IMR-90 (cell line): ENCODE measurements at regions not wholly inside any gene's neighbourhood (a gene's known extent, or its start where the extent isn't known, plus 50 kb on each side); places are given as distances from the start of the nearest gene placed in this dataset.

ENCODE experiments used
- ATAC-seq: fragments of 200-7000 bp; cut with Tn5 transposase; 2 replicates; pipeline ENCODE4 v1.9.1; 2020; ENCODE audit warnings: low read depth, mild to moderate bottlenecking, moderate library complexity
- BruUV-seq: library from RNA; stranded (reverse); fragments of 400-500 nt; replicated peaks from 2 replicates; lab custom pipeline; 2021; lab: Mats Ljungman, UMichigan
- CTCF ChIA-PET: fragments of 300-600 bp; formaldehyde crosslinking; extraction: SDS; loops from one replicate; lab custom pipeline; 2021; ENCODE audit warnings: antibody characterized with exemption; lab: Yijun Ruan, JAX
- POLR2A ChIA-PET: fragments of 300-600 bp; sonication (Branson Sonifier 250); formaldehyde crosslinking; loops from one replicate; lab custom pipeline; 2022; ENCODE audit warnings: antibody characterized with exemption; ENCODE audit not compliant: unreplicated experiment; lab: Charles Lee
- DNase-seq: peaks from one replicate; pipeline ENCODE4 v3.0.0; 2013
- H2AFZ ChIP-seq: replicated peaks from 2 replicates; pipeline ENCODE3; 2013; ENCODE audit warnings: low read length, mild to moderate bottlenecking; ENCODE audit not compliant: poor library complexity
- H2AK5ac ChIP-seq: 2 replicates; pipeline ENCODE4 v1.6.1; 2013; ENCODE audit warnings: low read depth, low read length, inconsistent platforms
- H2AK9ac ChIP-seq: replicated peaks from 2 replicates; pipeline ENCODE3; 2013; ENCODE audit warnings: mild to moderate bottlenecking, low read depth, low read length, moderate library complexity; ENCODE audit not compliant: poor library complexity
- H2BK120ac ChIP-seq: 2 replicates; pipeline ENCODE4 v1.6.1; 2013; ENCODE audit warnings: low read depth, low read length, inconsistent platforms
- H2BK15ac ChIP-seq: 3 replicates; pipeline ENCODE4 v1.6.1; 2013; ENCODE audit warnings: low read depth, low read length, inconsistent platforms
- H2BK20ac ChIP-seq: 2 replicates; pipeline ENCODE4 v1.6.1; 2013; ENCODE audit warnings: low read depth, mild to moderate bottlenecking, inconsistent platforms, low read length, moderate library complexity
- H2BK5ac ChIP-seq: 2 replicates; pipeline ENCODE4 v1.6.1; 2013; ENCODE audit warnings: mild to moderate bottlenecking, low read depth, low read length, inconsistent platforms; ENCODE audit not compliant: poor library complexity, severe bottlenecking
- H3K14ac ChIP-seq: replicated peaks from 2 replicates; pipeline ENCODE4 v1.6.1; 2013; ENCODE audit warnings: low read depth, low read length, inconsistent platforms
- H3K18ac ChIP-seq: 2 replicates; pipeline ENCODE4 v1.6.1; 2013; ENCODE audit warnings: low read depth, low read length, control low read depth
- H3K23ac ChIP-seq: 2 replicates; pipeline ENCODE4 v1.6.1; 2013; ENCODE audit warnings: low read depth, low read length, inconsistent platforms
- H3K27ac ChIP-seq: 2 replicates; pipeline ENCODE4 v1.5.1; 2013; ENCODE audit warnings: mild to moderate bottlenecking, control low read depth, low read length; ENCODE audit not compliant: insufficient read depth
- H3K27me3 ChIP-seq: 2 replicates; pipeline ENCODE4 v1.6.1; 2013; ENCODE audit warnings: low read length; ENCODE audit not compliant: control insufficient read depth, insufficient read depth
- H3K36me3 ChIP-seq: 2 replicates; pipeline ENCODE4 v1.6.1; 2013; ENCODE audit warnings: low read length, mixed read lengths; ENCODE audit not compliant: control insufficient read depth, insufficient read depth
- H3K4ac ChIP-seq: 2 replicates; pipeline ENCODE4 v1.6.1; 2013; ENCODE audit warnings: low read depth, low read length, inconsistent platforms
- H3K4me1 ChIP-seq: 2 replicates; pipeline ENCODE4 v1.6.1; 2013; ENCODE audit warnings: low read length, mixed read lengths; ENCODE audit not compliant: control insufficient read depth, insufficient read depth
- H3K4me2 ChIP-seq: 2 replicates; pipeline ENCODE4 v1.6.1; 2013; ENCODE audit warnings: low read depth, mild to moderate bottlenecking, control low read depth, low read length, moderate library complexity
- H3K4me3 ChIP-seq: 2 replicates; pipeline ENCODE4 v1.5.1; 2013; ENCODE audit warnings: low read depth, mild to moderate bottlenecking, control low read depth, low read length, moderate library complexity; ENCODE audit not compliant: insufficient read depth
- H3K56ac ChIP-seq: 2 replicates; pipeline ENCODE4 v1.6.1; 2013; ENCODE audit warnings: low read length, inconsistent platforms; ENCODE audit not compliant: insufficient read depth; ENCODE audit errors: extremely low read depth
- H3K79me1 ChIP-seq, 2 experiments: 2 replicates each; pipeline ENCODE4 v1.6.1; 2013; ENCODE audit warnings: low read length in 2 of 2, inconsistent platforms in 1 of 2, low read depth in 1 of 2
- H3K9ac ChIP-seq: 2 replicates; pipeline ENCODE4 v1.6.1; 2013; ENCODE audit warnings: low read depth, low read length, control low read depth
- H3K9me1 ChIP-seq: 2 replicates; pipeline ENCODE4 v1.6.1; 2013; ENCODE audit warnings: low read length, inconsistent platforms; ENCODE audit not compliant: insufficient read depth
- H3K9me3 ChIP-seq: 2 replicates; pipeline ENCODE4 v1.6.1; 2013; ENCODE audit warnings: low read length; ENCODE audit not compliant: control insufficient read depth, insufficient read depth
- H4K20me1 ChIP-seq: 2 replicates; pipeline ENCODE4 v1.6.1; 2013; ENCODE audit warnings: low read length, inconsistent platforms; ENCODE audit not compliant: insufficient read depth
- H4K5ac ChIP-seq: 2 replicates; pipeline ENCODE4 v1.6.1; 2013; ENCODE audit warnings: mild to moderate bottlenecking, low read depth, low read length, control low read depth
- H4K8ac ChIP-seq, 2 experiments: 2 replicates each; pipeline ENCODE4 v1.6.1; 2013; ENCODE audit warnings: low read depth in 2 of 2, low read length in 2 of 2, control low read depth in 1 of 2, inconsistent platforms in 1 of 2
- H4K91ac ChIP-seq: 2 replicates; pipeline ENCODE4 v1.6.1; 2013; ENCODE audit warnings: low read depth, low read length, inconsistent platforms; ENCODE audit not compliant: insufficient read depth
- RFX5 ChIP-seq: IDR thresholded peaks from 2 replicates; pipeline ENCODE4 v1.8.0; 2012; ENCODE audit warnings: low read depth, mild to moderate bottlenecking, low read length, moderate library complexity
- WGBS, 2 experiments: methylation state at CpG; one replicate each; pipeline versions ENCODE4 v1.1.5 to v1.1.7; 2013; ENCODE audit warnings: missing lambda C conversion rate in 2 of 2; ENCODE audit not compliant: insufficient read length in 1 of 2; ENCODE audit errors: extremely low coverage in 2 of 2; 5-methylcytosine and 5-hydroxymethylcytosine counted together
- dilution Hi-C: fragments of 300-500 bp; cut with HindIII; formaldehyde crosslinking; loops from one replicate; pipeline ENCODE4 v1.14.3; 2018; ENCODE audit warnings: low sequenced_read_pairs; ENCODE audit not compliant: unreplicated experiment
- in situ Hi-C: fragments of 300-500 bp; cut with MboI; formaldehyde crosslinking; loops from 3 replicates; pipeline ENCODE4 v1.14.3; 2019; ENCODE audit warnings: low sequenced_read_pairs, inconsistent platforms, mixed read lengths
- intact Hi-C: fragments of 100-400 bp; cut with micrococcal nuclease; formaldehyde crosslinking; loops from 2 replicates; pipeline ENCODE4 v1.10.0; 2022
- TF ChIP-seq, protein P1 (sequence below): conservative IDR thresholded peaks from 2 replicates; pipeline ENCODE4 v1.5.1; 2012; ENCODE audit warnings: mild to moderate bottlenecking, low read depth, low read length, improper control_type of control experiment

DNA sequence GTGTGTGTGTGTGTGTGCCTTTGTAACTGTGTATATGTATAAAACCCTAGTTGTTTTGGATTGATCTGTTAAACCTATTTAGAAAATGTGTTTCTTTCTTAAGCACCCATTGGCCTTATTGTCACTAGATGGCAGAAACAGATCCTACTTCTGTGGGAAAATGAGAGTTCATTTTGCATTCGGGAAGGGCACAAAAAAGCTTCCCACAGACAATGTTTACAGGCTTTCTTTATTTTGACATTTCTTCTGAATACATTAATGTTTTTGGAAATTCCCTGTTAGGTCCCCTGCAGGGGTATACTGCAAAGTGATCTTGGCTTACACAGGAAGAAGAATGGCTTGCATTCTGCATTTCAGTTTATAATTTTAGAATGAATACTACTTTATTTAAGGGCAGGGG, 481.8 kb upstream of the ARRDC3 start:
- Histone ChIP-seq H4K91ac (no peak overlapping the region), H4K8ac (no peak overlapping the region), H2BK20ac (no peak overlapping the region), H2BK5ac (no peak overlapping the region), H4K5ac (no peak overlapping the region), H3K14ac (no peak overlapping the region), H2AK9ac (no peak overlapping the region), H3K36me3 (no peaks in the 10 kb centered on the region), H3K4me2 (no peak overlapping the region), H3K4ac (no peak overlapping the region), H3K9me3 (no peaks in the 10 kb centered on the region), H3K18ac (no peak overlapping the region), H3K27me3 (no peaks in the 10 kb centered on the region), H3K79me1 (no peaks in the 10 kb centered on the region), H3K23ac (no peak overlapping the region), H4K20me1 (no peaks in the 10 kb centered on the region), H3K4me3 (no peak overlapping the region), H3K4me1 (no peaks in the 10 kb centered on the region), H2AFZ (no peak overlapping the region), H3K27ac (no peak overlapping the region), H3K56ac (no peak overlapping the region), H3K9me1 (no peaks in the 10 kb centered on the region), H2AK5ac (no peak overlapping the region), H2BK120ac (no peak overlapping the region), H3K9ac (no peak overlapping the region), H2BK15ac (no peak overlapping the region)
- TF ChIP-seq RFX5, result no peak
- TF ChIP-seq, protein P1, sequence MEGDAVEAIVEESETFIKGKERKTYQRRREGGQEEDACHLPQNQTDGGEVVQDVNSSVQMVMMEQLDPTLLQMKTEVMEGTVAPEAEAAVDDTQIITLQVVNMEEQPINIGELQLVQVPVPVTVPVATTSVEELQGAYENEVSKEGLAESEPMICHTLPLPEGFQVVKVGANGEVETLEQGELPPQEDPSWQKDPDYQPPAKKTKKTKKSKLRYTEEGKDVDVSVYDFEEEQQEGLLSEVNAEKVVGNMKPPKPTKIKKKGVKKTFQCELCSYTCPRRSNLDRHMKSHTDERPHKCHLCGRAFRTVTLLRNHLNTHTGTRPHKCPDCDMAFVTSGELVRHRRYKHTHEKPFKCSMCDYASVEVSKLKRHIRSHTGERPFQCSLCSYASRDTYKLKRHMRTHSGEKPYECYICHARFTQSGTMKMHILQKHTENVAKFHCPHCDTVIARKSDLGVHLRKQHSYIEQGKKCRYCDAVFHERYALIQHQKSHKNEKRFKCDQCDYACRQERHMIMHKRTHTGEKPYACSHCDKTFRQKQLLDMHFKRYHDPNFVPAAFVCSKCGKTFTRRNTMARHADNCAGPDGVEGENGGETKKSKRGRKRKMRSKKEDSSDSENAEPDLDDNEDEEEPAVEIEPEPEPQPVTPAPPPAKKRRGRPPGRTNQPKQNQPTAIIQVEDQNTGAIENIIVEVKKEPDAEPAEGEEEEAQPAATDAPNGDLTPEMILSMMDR, result no peak
- intact Hi-C loops, result no loop called here
- BruUV-seq, result no TSS peak
- in situ Hi-C loops, result no loop called here
- ATAC-seq, result no peak
- dilution Hi-C loops, result no loop called here
- WGBS, 2 experiments, result no CpG with 5 or more reads among the region's 1 CpG
- POLR2A ChIA-PET, result no interaction called here
- DNase-seq, result no peak
- CTCF ChIA-PET, result no interaction called here
